HCT116 (cell line): ENCODE measurements at regions not wholly inside any gene's neighbourhood (a gene's known extent, or its start where the extent isn't known, plus 50 kb on each side); places are given as distances from the start of the nearest gene placed in this dataset.

ENCODE experiments used
- ATAC-seq: fragments of 200-7000 bp; cut with Tn5 transposase; 2 replicates; pipeline ENCODE4 v1.9.1; 2020; ENCODE audit warnings: mild to moderate bottlenecking, moderate library complexity
- BruUV-seq: library from RNA; stranded (reverse); fragments of 400-500 nt; replicated peaks from 2 replicates; lab custom pipeline; 2021; lab: Mats Ljungman, UMichigan
- CTCF ChIA-PET: fragments of 300-600 bp; sonication (Branson Sonifier 250); formaldehyde crosslinking; loops from one replicate; lab custom pipeline; 2021; ENCODE audit warnings: antibody characterized with exemption; lab: Charles Lee
- POLR2A ChIA-PET: fragments of 300-600, 350-600 bp; sonication (Branson Sonifier 250); formaldehyde crosslinking; loops from one replicate; lab custom pipeline; 2021; ENCODE audit warnings: antibody characterized with exemption; lab: Charles Lee
- RAD21 ChIA-PET, 2 experiments: fragments of 300-600 bp; sonication (Branson Sonifier 250); formaldehyde crosslinking; loops; one replicate each; lab custom pipeline; 2023; ENCODE audit warnings: low total read pairs in 2 of 2; ENCODE audit not compliant: uncharacterized antibody in 2 of 2, unreplicated experiment in 2 of 2, low non-redundant PET in 1 of 2; lab: Charles Lee
- DNase-seq: peaks from one replicate; pipeline ENCODE4 v3.0.0-alpha.2; 2010; ENCODE audit warnings: low read depth, low spot score
- H2AFZ ChIP-seq: fragments of 200-600 bp; shearing (Covaris generic), sonication (generic); 2 replicates; pipeline ENCODE4 v1.6.1; 2017; ENCODE audit warnings: low read depth, mixed run types, mixed read lengths, antibody characterized with exemption, low read length; ENCODE audit not compliant: poor library complexity, severe bottlenecking
- H3K27ac ChIP-seq: 2 replicates; pipeline ENCODE4 v1.5.1; 2012; ENCODE audit warnings: low read depth, low read length
- H3K27me3 ChIP-seq: fragments of 200-600 bp; sonication (generic); 2 replicates; pipeline ENCODE4 v1.6.1; 2016; ENCODE audit warnings: mixed run types, low read length, mixed read lengths; ENCODE audit not compliant: insufficient read depth
- H3K36me3 ChIP-seq, 2 experiments: fragments of 200-500 bp in 1 of 2; fragments of 200-600 bp in 1 of 2; sonication (Bioruptor generic) in 1 of 2; sonication (generic) in 1 of 2; 2 replicates each; pipeline versions ENCODE4 v1.5.1 to v1.6.1; 2014 to 2016; ENCODE audit warnings: low read length in 2 of 2, inconsistent platforms in 1 of 2, mixed read lengths in 1 of 2, mixed run types in 1 of 2; ENCODE audit not compliant: insufficient read depth in 2 of 2, control insufficient read depth in 1 of 2
- H3K4me1 ChIP-seq, 2 experiments: fragments of 200-600 bp in 1 of 2; sonication (generic) in 1 of 2; 2 replicates each; pipeline versions ENCODE4 v1.5.1 to v1.6.1; 2012 to 2017; ENCODE audit warnings: low read length in 2 of 2, inconsistent platforms in 1 of 2, mild to moderate bottlenecking in 1 of 2, mixed read lengths in 1 of 2, mixed run types in 1 of 2, moderate library complexity in 1 of 2; ENCODE audit not compliant: insufficient read depth in 2 of 2, control insufficient read depth in 1 of 2
- H3K4me2 ChIP-seq: fragments of 200-600 bp; sonication (generic); 2 replicates; pipeline ENCODE4 v1.6.1; 2017; ENCODE audit warnings: mixed run types, low read length, mixed read lengths
- H3K4me3 ChIP-seq, 2 experiments: fragments of 200-600 bp in 1 of 2; sonication (generic) in 1 of 2; replicated peaks in 1 of 2; 2 replicates each; pipeline ENCODE4 v1.5.1; 2011 to 2016; ENCODE audit warnings: low read length in 2 of 2, control low read depth in 1 of 2, low read depth in 1 of 2, mild to moderate bottlenecking in 1 of 2, mixed read lengths in 1 of 2, mixed run types in 1 of 2
- H3K79me2 ChIP-seq: fragments of 200-600 bp; sonication (generic); 2 replicates; pipeline ENCODE4 v1.6.1; 2017; ENCODE audit warnings: mild to moderate bottlenecking, mixed run types, low read length, moderate library complexity, mixed read lengths; ENCODE audit not compliant: insufficient read depth
- H3K9ac ChIP-seq: fragments of 200-600 bp; sonication (generic); 2 replicates; pipeline ENCODE4 v1.6.1; 2016; ENCODE audit warnings: low read length, mixed read lengths
- H3K9me2 ChIP-seq: fragments of 200-600 bp; sonication (generic), shearing (Covaris generic); 2 replicates; pipeline ENCODE4 v1.6.1; 2017; ENCODE audit warnings: mixed run types, mild to moderate bottlenecking, moderate library complexity; ENCODE audit not compliant: insufficient read depth
- H3K9me3 ChIP-seq, 2 experiments: fragments of 200-500 bp in 1 of 2; fragments of 200-600 bp in 1 of 2; sonication (Bioruptor generic) in 1 of 2; sonication (generic) in 1 of 2; 2 replicates each; pipeline ENCODE4 v1.6.1; 2014 to 2017; ENCODE audit warnings: low read length in 2 of 2, mixed read lengths in 2 of 2, inconsistent platforms in 1 of 2, low read depth in 1 of 2, mild to moderate bottlenecking in 1 of 2, mixed run types in 1 of 2, moderate library complexity in 1 of 2; ENCODE audit not compliant: control insufficient read depth in 1 of 2, insufficient read depth in 1 of 2
- H4K20me1 ChIP-seq: fragments of 200-600 bp; sonication (generic), shearing (Covaris generic); 2 replicates; pipeline ENCODE4 v1.6.1; 2017; ENCODE audit warnings: mixed run types, mild to moderate bottlenecking, moderate library complexity; ENCODE audit not compliant: insufficient read depth
- ATF3 ChIP-seq: IDR thresholded peaks from 2 replicates; pipeline ENCODE4 v1.6.1; 2012
- CTCF ChIP-seq, 3 experiments: fragments of 200-600 bp in 1 of 3; sonication (generic) in 1 of 3; IDR thresholded peaks in 2 of 3; conservative IDR thresholded peaks in 1 of 3; 2 replicates each; pipeline ENCODE4 v1.5.1; 2012 to 2017; ENCODE audit warnings: low read depth in 2 of 3, low read length in 2 of 3, antibody characterized with exemption in 1 of 3, borderline replicate concordance in 1 of 3, control low read depth in 1 of 3, mild to moderate bottlenecking in 1 of 3, mixed read lengths in 1 of 3, mixed run types in 1 of 3, moderate library complexity in 1 of 3; ENCODE audit not compliant: insufficient read depth in 1 of 3
- MAX ChIP-seq: IDR thresholded peaks from 2 replicates; pipeline ENCODE4 v1.6.1; 2012
- POLR2A ChIP-seq: IDR thresholded peaks from 2 replicates; pipeline ENCODE4 v1.7.0; 2011; ENCODE audit warnings: borderline replicate concordance; ENCODE audit not compliant: insufficient read depth, insufficient read length; ENCODE audit errors: extremely low read depth
- POLR2AphosphoS5 ChIP-seq: IDR thresholded peaks from 2 replicates; pipeline ENCODE4 v1.6.1; 2011; ENCODE audit warnings: mild to moderate bottlenecking, low read depth, low read length, moderate library complexity
- RAD21 ChIP-seq: IDR thresholded peaks from 2 replicates; pipeline ENCODE4 v1.6.1; 2012; ENCODE audit warnings: low read depth, mild to moderate bottlenecking
- REST ChIP-seq: IDR thresholded peaks from 2 replicates; pipeline ENCODE4 v1.6.1; 2012; ENCODE audit warnings: low read depth
- SIN3A ChIP-seq: IDR thresholded peaks from 2 replicates; pipeline ENCODE4 v1.6.1; 2012; ENCODE audit warnings: low read depth
- SP1 ChIP-seq: IDR thresholded peaks from 2 replicates; pipeline ENCODE4 v1.6.1; 2012; ENCODE audit warnings: low read depth
- YY1 ChIP-seq: IDR thresholded peaks from 2 replicates; pipeline ENCODE4 v1.6.1; 2011; ENCODE audit warnings: low read length, low read depth, moderate library complexity, mild to moderate bottlenecking; ENCODE audit not compliant: insufficient replicate concordance; ENCODE audit errors: extremely low read depth
- ZBTB33 ChIP-seq: IDR thresholded peaks from 2 replicates; pipeline ENCODE4 v1.6.1; 2011; ENCODE audit warnings: mild to moderate bottlenecking, low read length, moderate library complexity; ENCODE audit not compliant: insufficient replicate concordance; ENCODE audit errors: extremely low read depth
- ZFX ChIP-seq: fragments of 450-650 bp; IDR thresholded peaks from 2 replicates; pipeline ENCODE4 v1.6.1; 2017
- intact Hi-C: fragments of 100-400 bp; cut with micrococcal nuclease; formaldehyde crosslinking; loops from 2 replicates; pipeline ENCODE4 v1.10.0; 2022

- ATAC-seq = no peak
Measured at GRCh38 chr6:30265594-30265993, 52.4 kb upstream of the TRIM26 start.

More at GRCh38 chr6:30265594-30265993, 52.4 kb upstream of the TRIM26 start:
- no TSS peak for BruUV-seq
- no peaks in the 10 kb centered on the region for H3K9me2 ChIP-seq
- H3K4me1 ChIP-seq = peaks cover 0 to 5% of the 10 kb centered on the region in 2 experiments; a peak in 1 of 4 replicates
- H3K27me3 ChIP-seq = no peaks in the 10 kb centered on the region
- DNase-seq = no peak
- ChIA-PET POLR2A (no interaction called here), RAD21 (no interaction called here), CTCF (no interaction called here)
- no peak overlapping the region for H3K27ac ChIP-seq
- no peaks in the 10 kb centered on the region for H3K79me2 ChIP-seq
- intact Hi-C loops = no loop called here
- no peaks in the 10 kb centered on the region for H3K9me3 ChIP-seq
- H2AFZ ChIP-seq = no peak overlapping the region
- no peak overlapping the region for H3K4me3 ChIP-seq
- TF ChIP-seq ATF3 (no peak), ZBTB33 (no peak), SIN3A (no peak), CTCF (IDR thresholded peaks at IDR 0.05 in 2 of 3, conservative IDR thresholded peaks at IDR 0.05 in 1 of 3; ENCODE audit: borderline replicate concordance in 1 of 3, insufficient read depth in 1 of 3, low read depth in 2 of 3, low read length in 2 of 3) (no peak), YY1 (no peak), SP1 (no peak), REST (no peak), ZFX (no peak), RAD21 (no peak), MAX (no peak), POLR2AphosphoS5 (no peak), POLR2A (no peak)
- H4K20me1 ChIP-seq = no peaks in the 10 kb centered on the region
- H3K9ac ChIP-seq = no peak overlapping the region
- H3K4me2 ChIP-seq = no peak overlapping the region
- no peaks in the 10 kb centered on the region for H3K36me3 ChIP-seq
